ENCODE measurements at regions not wholly inside any gene's neighbourhood (a gene's known extent, or its start where the extent isn't known, plus 50 kb on each side); places are given as distances from the start of the nearest gene placed in this dataset.

GRCh38 chr1:228927421-228927820 lies 192.1 kb downstream of the RHOU start:
- 56% methylated on average over 4 of the region's 4 CpGs for WGBS, 2 donors
- no peak for ATAC-seq (ENCODE audit: low FRiP score in 2 of 2)
- Histone ChIP-seq H3K4me3 (no peak overlapping the region), H3K27ac (no peak overlapping the region), H3K4me1 (peaks cover 0 to 12% (median 2%) of the 10 kb centered on the region in 4 donors), H3K9me3 (no peaks in the 10 kb centered on the region), H3K36me3 (no peaks in the 10 kb centered on the region), H3K27me3 (no peaks in the 10 kb centered on the region)
- DNase-seq = no peak
- TF ChIP-seq, protein P1, sequence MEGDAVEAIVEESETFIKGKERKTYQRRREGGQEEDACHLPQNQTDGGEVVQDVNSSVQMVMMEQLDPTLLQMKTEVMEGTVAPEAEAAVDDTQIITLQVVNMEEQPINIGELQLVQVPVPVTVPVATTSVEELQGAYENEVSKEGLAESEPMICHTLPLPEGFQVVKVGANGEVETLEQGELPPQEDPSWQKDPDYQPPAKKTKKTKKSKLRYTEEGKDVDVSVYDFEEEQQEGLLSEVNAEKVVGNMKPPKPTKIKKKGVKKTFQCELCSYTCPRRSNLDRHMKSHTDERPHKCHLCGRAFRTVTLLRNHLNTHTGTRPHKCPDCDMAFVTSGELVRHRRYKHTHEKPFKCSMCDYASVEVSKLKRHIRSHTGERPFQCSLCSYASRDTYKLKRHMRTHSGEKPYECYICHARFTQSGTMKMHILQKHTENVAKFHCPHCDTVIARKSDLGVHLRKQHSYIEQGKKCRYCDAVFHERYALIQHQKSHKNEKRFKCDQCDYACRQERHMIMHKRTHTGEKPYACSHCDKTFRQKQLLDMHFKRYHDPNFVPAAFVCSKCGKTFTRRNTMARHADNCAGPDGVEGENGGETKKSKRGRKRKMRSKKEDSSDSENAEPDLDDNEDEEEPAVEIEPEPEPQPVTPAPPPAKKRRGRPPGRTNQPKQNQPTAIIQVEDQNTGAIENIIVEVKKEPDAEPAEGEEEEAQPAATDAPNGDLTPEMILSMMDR (IDR thresholded peaks at IDR 0.05) = no peak
- TF ChIP-seq EP300 (IDR thresholded peaks at IDR 0.05) (no peak), POLR2A (IDR thresholded peaks at IDR 0.05) (no peak), POLR2AphosphoS5 (IDR thresholded peaks at IDR 0.05) (no peak)

DNA sequence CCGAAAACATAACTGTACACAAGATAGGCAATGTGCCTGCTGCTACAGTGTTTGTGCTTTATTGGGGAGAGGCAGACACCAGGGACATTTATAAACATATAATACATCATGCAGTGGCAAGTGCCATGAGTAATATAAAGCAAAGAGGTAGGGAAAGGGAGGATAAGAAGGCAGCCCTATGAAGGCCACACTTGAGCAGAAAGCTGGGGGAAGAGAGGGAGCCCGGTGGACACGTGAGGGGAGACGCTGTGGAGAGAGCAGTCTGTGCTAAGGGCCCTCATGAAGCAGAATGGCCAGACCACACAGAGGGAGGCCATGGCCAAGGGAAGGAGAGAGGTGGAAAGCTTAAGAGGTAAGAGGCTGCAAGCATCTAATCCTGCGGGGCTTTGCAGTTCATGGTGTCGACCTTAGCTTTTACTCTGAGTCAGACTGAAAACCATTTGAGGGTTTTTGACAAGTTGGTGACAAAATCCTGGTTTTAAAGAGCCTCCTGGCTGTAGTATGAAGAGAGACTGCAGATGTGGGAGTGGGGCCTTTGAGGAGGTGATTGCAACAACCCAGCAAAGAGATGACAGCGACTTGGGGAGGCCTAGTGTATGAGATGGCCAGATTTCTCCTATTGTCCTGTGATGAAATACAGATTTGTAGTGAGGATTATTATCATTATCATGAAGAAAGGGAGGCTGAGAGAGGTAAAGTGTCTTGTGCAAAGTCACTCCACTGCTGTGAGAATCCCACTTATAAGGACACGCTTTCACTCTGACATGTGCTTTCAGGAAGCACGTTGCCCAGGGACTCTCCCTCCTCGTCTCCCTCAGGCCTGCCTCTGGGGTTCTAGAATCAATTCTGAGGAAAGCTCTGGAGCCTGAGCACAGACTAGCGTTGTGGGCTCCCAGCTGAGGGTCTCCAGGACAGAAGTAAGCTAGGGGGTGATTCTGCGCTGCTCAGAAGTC lies 192.9 kb downstream of the RHOU start:
- 65 to 75% methylated on average over 12 of the region's 12 CpGs for WGBS, 2 donors
- Histone ChIP-seq H3K4me3 (no peak overlapping the region), H3K9me3 (no peaks in the 10 kb centered on the region), H3K36me3 (no peaks in the 10 kb centered on the region), H3K27me3 (no peaks in the 10 kb centered on the region), H3K27ac (peak overlapping the region in 2 of 4 donors; percentile 22 to 35), H3K4me1 (peaks cover 0 to 12% (median 2%) of the 10 kb centered on the region in 4 donors)
- DNase-seq (no peak), ATAC-seq (ENCODE audit: low FRiP score in 2 of 2) (no peak)
- TF ChIP-seq, protein P1 (IDR thresholded peaks at IDR 0.05) = no peak
- no peak for TF ChIP-seq EP300 (IDR thresholded peaks at IDR 0.05)
- TF ChIP-seq POLR2A (IDR thresholded peaks at IDR 0.05) = no peak
- TF ChIP-seq POLR2AphosphoS5 (IDR thresholded peaks at IDR 0.05) = no peak

DNA sequence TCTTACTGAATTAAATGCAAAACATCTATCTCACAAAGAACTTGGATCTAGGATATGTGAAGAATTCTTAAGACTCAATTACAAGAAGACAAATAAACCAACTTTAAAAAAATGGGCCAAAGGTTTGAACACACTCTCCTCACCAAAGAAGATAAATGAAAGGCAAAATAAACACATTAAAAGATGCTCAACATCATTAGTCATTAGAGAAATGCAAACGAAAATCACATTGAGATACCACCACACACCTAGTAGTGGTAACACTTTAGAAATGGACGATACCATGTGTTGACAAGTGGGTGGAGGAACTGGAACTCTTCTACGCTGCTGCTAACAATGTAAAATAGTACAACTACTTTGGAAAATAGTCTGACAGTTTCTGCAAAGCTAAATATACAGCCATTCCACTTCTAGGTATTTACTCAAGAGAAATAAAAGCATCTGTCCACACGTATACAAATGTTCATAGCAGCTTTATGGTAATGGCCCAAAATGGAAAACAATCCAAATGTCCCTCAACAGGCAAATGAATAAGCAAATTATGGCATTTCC lies 194.3 kb downstream of the RHOU start:
- Histone ChIP-seq H3K27ac (no peak overlapping the region), H3K9me3 (no peaks in the 10 kb centered on the region), H3K4me3 (no peak overlapping the region), H3K36me3 (no peaks in the 10 kb centered on the region), H3K27me3 (no peaks in the 10 kb centered on the region), H3K4me1 (peaks cover 0 to 12% (median 2%) of the 10 kb centered on the region in 4 donors)
- TF ChIP-seq, protein P1 (IDR thresholded peaks at IDR 0.05) = no peak
- TF ChIP-seq POLR2A (IDR thresholded peaks at IDR 0.05) = no peak
- no peak for TF ChIP-seq EP300 (IDR thresholded peaks at IDR 0.05)
- no peak for TF ChIP-seq POLR2AphosphoS5 (IDR thresholded peaks at IDR 0.05)
- WGBS, 2 donors = 86 to 87% methylated on average over 4 of the region's 4 CpGs
- no peak for DNase-seq
- ATAC-seq (ENCODE audit: low FRiP score in 2 of 2) = no peak

- DNase-seq = no peak
- no peaks in the 10 kb centered on the region for H3K9me3 ChIP-seq
- no peak overlapping the region for H3K27ac ChIP-seq
- 46 to 68% methylated on average over 10 of the region's 10 CpGs for WGBS, 2 donors
- TF ChIP-seq EP300 (IDR thresholded peaks at IDR 0.05) = no peak
- TF ChIP-seq, protein P1 (IDR thresholded peaks at IDR 0.05) = no peak
- TF ChIP-seq POLR2AphosphoS5 (IDR thresholded peaks at IDR 0.05) = no peak
- no peak for TF ChIP-seq POLR2A (IDR thresholded peaks at IDR 0.05)
- H3K36me3 ChIP-seq = no peaks in the 10 kb centered on the region
- peaks cover 0 to 14% (median 4%) of the 10 kb centered on the region in 4 donors for H3K4me1 ChIP-seq
- peak in 1 of 2 donors; percentile 66 for ATAC-seq (ENCODE audit: low FRiP score in 2 of 2)
- H3K4me3 ChIP-seq = no peak overlapping the region
- H3K27me3 ChIP-seq = no peaks in the 10 kb centered on the region
These were observed 195.2 kb downstream of the RHOU start for GRCh38 chr1:228930479-228930957.

Measured in upper lobe of left lung (tissue), 6 donors.